Glutamatergic neuron (in vitro differentiated cells): ENCODE measurements at regions not wholly inside any gene's neighbourhood (a gene's known extent, or its start where the extent isn't known, plus 50 kb on each side); places are given as distances from the start of the nearest gene placed in this dataset.

ENCODE experiments used
- DNase-seq: peaks from one replicate; pipeline ENCODE4 v3.0.0; 2022
- H3K27ac Mint-ChIP-seq: one replicate; pipeline ENCODE4 v1.8.0; 2020; ENCODE audit warnings: mild to moderate bottlenecking, mixed read lengths, inconsistent platforms; ENCODE audit not compliant: unreplicated experiment
- H3K27me3 Mint-ChIP-seq: one replicate; pipeline ENCODE4 v1.8.0; 2020; ENCODE audit warnings: mild to moderate bottlenecking, moderate library complexity, mixed read lengths, inconsistent platforms; ENCODE audit not compliant: unreplicated experiment
- H3K36me3 Mint-ChIP-seq: one replicate; pipeline ENCODE4 v1.8.0; 2020; ENCODE audit warnings: mild to moderate bottlenecking, mixed read lengths, inconsistent platforms; ENCODE audit not compliant: unreplicated experiment
- H3K4me1 Mint-ChIP-seq: one replicate; pipeline ENCODE4 v1.8.0; 2020; ENCODE audit warnings: mild to moderate bottlenecking, low read depth, mixed read lengths, inconsistent platforms; ENCODE audit not compliant: unreplicated experiment
- H3K4me3 Mint-ChIP-seq: one replicate; pipeline ENCODE4 v1.8.0; 2020; ENCODE audit warnings: mild to moderate bottlenecking, mixed read lengths, inconsistent platforms; ENCODE audit not compliant: unreplicated experiment
- H3K9me3 Mint-ChIP-seq: one replicate; pipeline ENCODE4 v1.8.0; 2020; ENCODE audit warnings: mild to moderate bottlenecking, moderate library complexity, mixed read lengths, inconsistent platforms; ENCODE audit not compliant: unreplicated experiment
- CTCF ChIP-seq: fragments of 200-600 bp; sonication (generic); IDR thresholded peaks from one replicate; pipeline ENCODE4 v1.5.0; 2021; ENCODE audit not compliant: partially characterized antibody, unreplicated experiment

DNA sequence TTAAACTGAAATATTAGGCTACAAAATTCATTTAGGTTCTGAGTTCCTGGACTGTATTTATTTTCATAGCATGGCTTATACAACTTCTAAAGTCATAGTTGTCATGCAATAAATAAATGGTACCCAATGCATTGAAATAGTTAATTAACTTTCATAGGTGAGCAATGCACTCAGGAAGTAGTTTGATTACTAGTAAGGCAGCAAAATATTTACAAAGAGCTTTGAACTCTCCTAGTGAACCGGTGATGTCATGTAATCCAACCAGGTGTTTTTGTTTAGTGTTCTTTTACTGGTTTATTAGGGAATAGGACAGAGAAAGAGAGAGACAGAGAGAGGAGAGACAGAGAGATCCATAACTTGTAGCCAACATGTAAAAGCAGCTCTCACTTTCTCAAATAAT lies 228.6 kb upstream of the CTSO start:
- H3K36me3 Mint-ChIP-seq, result no peaks in the 10 kb centered on the region
- no peaks in the 10 kb centered on the region for H3K9me3 Mint-ChIP-seq
- H3K27me3 Mint-ChIP-seq, result peaks cover 2% of the 10 kb centered on the region

GRCh38 chr4:156177941-156178340 lies 224.3 kb upstream of the CTSO start:
- no peak overlapping the region for H3K4me3 Mint-ChIP-seq
- no peak overlapping the region for H3K27ac Mint-ChIP-seq
- H3K27me3 Mint-ChIP-seq, result no peaks in the 10 kb centered on the region
- H3K9me3 Mint-ChIP-seq, result no peaks in the 10 kb centered on the region
- H3K36me3 Mint-ChIP-seq, result no peaks in the 10 kb centered on the region
- DNase-seq, result no peak
- no peak for TF ChIP-seq CTCF
- no peaks in the 10 kb centered on the region for H3K4me1 Mint-ChIP-seq

More for the DNA sequence above, 228.6 kb upstream of the CTSO start:
- Mint-ChIP-seq H3K4me3 (no peak overlapping the region), H3K27ac (no peak overlapping the region), H3K4me1 (no peaks in the 10 kb centered on the region)
- DNase-seq, result no peak
- no peak for TF ChIP-seq CTCF

GRCh38 chr4:156176896-156177295 lies 223.2 kb upstream of the CTSO start:
- Mint-ChIP-seq H3K27ac (no peak overlapping the region), H3K4me3 (no peak overlapping the region), H3K27me3 (no peaks in the 10 kb centered on the region), H3K4me1 (no peaks in the 10 kb centered on the region), H3K36me3 (no peaks in the 10 kb centered on the region), H3K9me3 (no peaks in the 10 kb centered on the region)
- no peak for DNase-seq
- TF ChIP-seq CTCF, result no peak

GRCh38 chr4:156173937-156174336 lies 220.3 kb upstream of the CTSO start:
- Mint-ChIP-seq H3K9me3 (no peaks in the 10 kb centered on the region), H3K36me3 (no peaks in the 10 kb centered on the region), H3K4me3 (no peak overlapping the region), H3K27ac (no peak overlapping the region), H3K27me3 (no peaks in the 10 kb centered on the region), H3K4me1 (no peaks in the 10 kb centered on the region)
- TF ChIP-seq CTCF, result no peak
- DNase-seq, result no peak

- Mint-ChIP-seq H3K9me3 (no peaks in the 10 kb centered on the region), H3K27me3 (no peaks in the 10 kb centered on the region), H3K4me1 (no peaks in the 10 kb centered on the region), H3K4me3 (no peak overlapping the region), H3K36me3 (no peaks in the 10 kb centered on the region), H3K27ac (no peak overlapping the region)
- no peak for DNase-seq
- no peak for TF ChIP-seq CTCF
These were observed 219.8 kb upstream of the CTSO start for GRCh38 chr4:156173486-156173885.
